ENCODE measurements at regions not wholly inside any gene's neighbourhood (a gene's known extent, or its start where the extent isn't known, plus 50 kb on each side); places are given as distances from the start of the nearest gene placed in this dataset.
A peak's percentile ranks its signal among the peaks of the same experiment; 100 is the strongest.

GRCh38 chr4:77306496-77306895 lies 149.5 kb downstream of the CCNG2 start:
- H3K4me3 ChIP-seq = no peak overlapping the region
- intact Hi-C loops (cut with DNase I; ENCODE audit: low total_unique reads) (no loop called here), in situ Hi-C loops (cut with MboI; ENCODE audit: low pct_ligation_motif_present in 1 of 4, low pct_unique_long_range_greater_than_20kb in 1 of 4, low sequenced_read_pairs in 3 of 4) (no loop called here)
- no peaks in the 10 kb centered on the region for H3K36me3 ChIP-seq
- DNase-seq = no peak
- WGBS, 2 donors (ENCODE audit: low coverage in 1 of 2) = 67% methylated on average over 2 of the region's 2 CpGs; no CpG with 5 or more reads in 1 of the 2 donors
- H3K27me3 ChIP-seq = no peaks in the 10 kb centered on the region
- TF ChIP-seq POLR2A (IDR thresholded peaks at IDR 0.05) = no peak
- TF ChIP-seq CTCF (IDR thresholded peaks at IDR 0.05) = no peak
- TF ChIP-seq EP300 (IDR thresholded peaks at IDR 0.05; ENCODE audit: low read depth) = no peak
- no peak for TF ChIP-seq POLR2AphosphoS5 (IDR thresholded peaks at IDR 0.05)
- no peak overlapping the region for H3K27ac ChIP-seq
- no peaks in the 10 kb centered on the region for H3K4me1 ChIP-seq
- no peaks in the 10 kb centered on the region for H3K9me3 ChIP-seq

- H3K9me3 ChIP-seq = no peaks in the 10 kb centered on the region
- WGBS, 2 donors (ENCODE audit: low coverage in 1 of 2) = 18 to 25% methylated on average over 1 of the region's 1 CpG
- H3K4me3 ChIP-seq = no peak overlapping the region
- in situ Hi-C loops (cut with MboI; ENCODE audit: low pct_ligation_motif_present in 1 of 4, low pct_unique_long_range_greater_than_20kb in 1 of 4, low sequenced_read_pairs in 3 of 4) = no loop called here
- peak in 4 of 5 experiments; percentile 18 to 41 (median 26) for TF ChIP-seq CTCF (IDR thresholded peaks at IDR 0.05)
- no peak for TF ChIP-seq POLR2A (IDR thresholded peaks at IDR 0.05)
- intact Hi-C loops (cut with DNase I; ENCODE audit: low total_unique reads) = no loop called here
- H3K27ac ChIP-seq = no peak overlapping the region
- H3K36me3 ChIP-seq = no peaks in the 10 kb centered on the region
- no peak for DNase-seq
- H3K4me1 ChIP-seq = no peaks in the 10 kb centered on the region
- no peaks in the 10 kb centered on the region for H3K27me3 ChIP-seq
These were observed 151.8 kb downstream of the CCNG2 start for GRCh38 chr4:77308843-77309242.

- H3K27ac ChIP-seq = no peak overlapping the region
- no peaks in the 10 kb centered on the region for H3K27me3 ChIP-seq
- in situ Hi-C loops (cut with MboI; ENCODE audit: low pct_ligation_motif_present in 1 of 4, low pct_unique_long_range_greater_than_20kb in 1 of 4, low sequenced_read_pairs in 3 of 4) (no loop called here), intact Hi-C loops (cut with DNase I; ENCODE audit: low total_unique reads) (no loop called here)
- H3K4me1 ChIP-seq = no peaks in the 10 kb centered on the region
- no peak for DNase-seq
- H3K9me3 ChIP-seq = no peaks in the 10 kb centered on the region
- TF ChIP-seq EP300 (IDR thresholded peaks at IDR 0.05; ENCODE audit: low read depth) (no peak), POLR2AphosphoS5 (IDR thresholded peaks at IDR 0.05) (no peak), CTCF (IDR thresholded peaks at IDR 0.05) (no peak), POLR2A (IDR thresholded peaks at IDR 0.05) (no peak)
- H3K36me3 ChIP-seq = no peaks in the 10 kb centered on the region
- WGBS, 2 donors (ENCODE audit: low coverage in 1 of 2) = 39 to 51% methylated on average over 2 of the region's 2 CpGs
- no peak overlapping the region for H3K4me3 ChIP-seq
These were observed 152.5 kb downstream of the CCNG2 start for GRCh38 chr4:77309496-77309895.

GRCh38 chr4:77310931-77311330 lies 153.9 kb downstream of the CCNG2 start:
- Histone ChIP-seq H3K27ac (no peak overlapping the region), H3K9me3 (no peaks in the 10 kb centered on the region), H3K4me3 (no peak overlapping the region), H3K36me3 (no peaks in the 10 kb centered on the region), H3K4me1 (no peaks in the 10 kb centered on the region), H3K27me3 (no peaks in the 10 kb centered on the region)
- WGBS, 2 donors (ENCODE audit: low coverage in 1 of 2) = 61 to 100% methylated on average over 1 to 3 of the region's 3 CpGs
- TF ChIP-seq CTCF (IDR thresholded peaks at IDR 0.05) (no peak), POLR2A (IDR thresholded peaks at IDR 0.05) (no peak), EP300 (IDR thresholded peaks at IDR 0.05; ENCODE audit: low read depth) (no peak), POLR2AphosphoS5 (IDR thresholded peaks at IDR 0.05) (no peak)
- intact Hi-C loops (cut with DNase I; ENCODE audit: low total_unique reads) (no loop called here), in situ Hi-C loops (cut with MboI; ENCODE audit: low pct_ligation_motif_present in 1 of 4, low pct_unique_long_range_greater_than_20kb in 1 of 4, low sequenced_read_pairs in 3 of 4) (no loop called here)
- DNase-seq = no peak
